Hepatocyte (in vitro differentiated cells): ENCODE measurements at regions not wholly inside any gene's neighbourhood (a gene's known extent, or its start where the extent isn't known, plus 50 kb on each side); places are given as distances from the start of the nearest gene placed in this dataset.

Experiments used
- EZH2 ChIP-seq: fragments of 200-600 bp; sonication (generic); IDR thresholded peaks from 2 replicates; pipeline ENCODE4 v1.6.1; 2016; ENCODE audit warnings: antibody characterized with exemption, mild to moderate bottlenecking, borderline replicate concordance
- EZH2phosphoT487 ChIP-seq: fragments of 200-600 bp; sonication (generic); IDR thresholded peaks from one replicate; pipeline ENCODE4 v1.6.1; 2018; ENCODE audit warnings: antibody characterized with exemption, mild to moderate bottlenecking, low read depth, moderate library complexity; ENCODE audit not compliant: unreplicated experiment, severe bottlenecking
- TF ChIP-seq, protein P1 (sequence below): fragments of 200-600 bp; sonication (generic); IDR thresholded peaks from 2 replicates; pipeline ENCODE4 v1.5.1; 2016; ENCODE audit warnings: antibody characterized with exemption, mild to moderate bottlenecking; ENCODE audit not compliant: poor library complexity

DNA sequence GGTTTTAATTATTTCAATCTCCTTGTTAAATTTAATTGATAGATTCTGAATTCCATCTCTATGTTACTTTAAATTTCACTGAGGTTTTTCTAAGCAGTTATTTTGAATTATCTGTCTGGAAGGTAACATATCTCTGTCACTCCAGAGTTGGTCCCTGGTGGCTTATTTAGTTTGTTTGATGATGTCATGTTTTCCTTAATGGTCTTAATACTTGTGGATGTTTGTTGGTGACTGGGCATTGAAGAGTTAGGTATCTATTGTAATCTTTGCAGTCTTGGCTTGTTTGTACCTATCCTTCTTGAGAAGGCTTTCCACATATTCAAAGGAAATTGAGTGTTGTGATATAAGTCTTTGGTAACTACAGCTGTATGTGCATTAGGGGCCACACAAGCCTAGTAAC, 810.0 kb upstream of the NEGR1 start:
- TF ChIP-seq, protein P1, sequence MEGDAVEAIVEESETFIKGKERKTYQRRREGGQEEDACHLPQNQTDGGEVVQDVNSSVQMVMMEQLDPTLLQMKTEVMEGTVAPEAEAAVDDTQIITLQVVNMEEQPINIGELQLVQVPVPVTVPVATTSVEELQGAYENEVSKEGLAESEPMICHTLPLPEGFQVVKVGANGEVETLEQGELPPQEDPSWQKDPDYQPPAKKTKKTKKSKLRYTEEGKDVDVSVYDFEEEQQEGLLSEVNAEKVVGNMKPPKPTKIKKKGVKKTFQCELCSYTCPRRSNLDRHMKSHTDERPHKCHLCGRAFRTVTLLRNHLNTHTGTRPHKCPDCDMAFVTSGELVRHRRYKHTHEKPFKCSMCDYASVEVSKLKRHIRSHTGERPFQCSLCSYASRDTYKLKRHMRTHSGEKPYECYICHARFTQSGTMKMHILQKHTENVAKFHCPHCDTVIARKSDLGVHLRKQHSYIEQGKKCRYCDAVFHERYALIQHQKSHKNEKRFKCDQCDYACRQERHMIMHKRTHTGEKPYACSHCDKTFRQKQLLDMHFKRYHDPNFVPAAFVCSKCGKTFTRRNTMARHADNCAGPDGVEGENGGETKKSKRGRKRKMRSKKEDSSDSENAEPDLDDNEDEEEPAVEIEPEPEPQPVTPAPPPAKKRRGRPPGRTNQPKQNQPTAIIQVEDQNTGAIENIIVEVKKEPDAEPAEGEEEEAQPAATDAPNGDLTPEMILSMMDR = no peak
- TF ChIP-seq EZH2 = no peak
- TF ChIP-seq EZH2phosphoT487 = no peak
